ENCODE measurements at regions not wholly inside any gene's neighbourhood (a gene's known extent, or its start where the extent isn't known, plus 50 kb on each side); places are given as distances from the start of the nearest gene placed in this dataset.

- Mint-ChIP-seq H3K36me3 (no peaks in the 10 kb centered on the region), H3K27ac (no peak overlapping the region), H3K27me3 (ENCODE audit: low read depth in 2 of 2) (peaks cover 19 to 21% of the 10 kb centered on the region in 2 donors), H3K4me1 (no peaks in the 10 kb centered on the region), H3K9me3 (peaks cover 2 to 4% of the 10 kb centered on the region in 2 donors), H3K4me3 (no peak overlapping the region)
- Histone ChIP-seq H3K27ac (ENCODE audit: low read length) (no peak overlapping the region), H3K27me3 (ENCODE audit: control insufficient read depth, insufficient read depth, low read length) (no peaks in the 10 kb centered on the region), H3K9me3 (ENCODE audit: control insufficient read depth, insufficient read depth, low read length) (peaks cover 5% of the 10 kb centered on the region), H3K4me3 (ENCODE audit: low read length) (no peak overlapping the region), H3K36me3 (ENCODE audit: control insufficient read depth, insufficient read depth, low read length) (no peaks in the 10 kb centered on the region), H3K4me1 (ENCODE audit: control insufficient read depth, insufficient read depth, low read length) (no peaks in the 10 kb centered on the region)
- TF ChIP-seq, protein P1, sequence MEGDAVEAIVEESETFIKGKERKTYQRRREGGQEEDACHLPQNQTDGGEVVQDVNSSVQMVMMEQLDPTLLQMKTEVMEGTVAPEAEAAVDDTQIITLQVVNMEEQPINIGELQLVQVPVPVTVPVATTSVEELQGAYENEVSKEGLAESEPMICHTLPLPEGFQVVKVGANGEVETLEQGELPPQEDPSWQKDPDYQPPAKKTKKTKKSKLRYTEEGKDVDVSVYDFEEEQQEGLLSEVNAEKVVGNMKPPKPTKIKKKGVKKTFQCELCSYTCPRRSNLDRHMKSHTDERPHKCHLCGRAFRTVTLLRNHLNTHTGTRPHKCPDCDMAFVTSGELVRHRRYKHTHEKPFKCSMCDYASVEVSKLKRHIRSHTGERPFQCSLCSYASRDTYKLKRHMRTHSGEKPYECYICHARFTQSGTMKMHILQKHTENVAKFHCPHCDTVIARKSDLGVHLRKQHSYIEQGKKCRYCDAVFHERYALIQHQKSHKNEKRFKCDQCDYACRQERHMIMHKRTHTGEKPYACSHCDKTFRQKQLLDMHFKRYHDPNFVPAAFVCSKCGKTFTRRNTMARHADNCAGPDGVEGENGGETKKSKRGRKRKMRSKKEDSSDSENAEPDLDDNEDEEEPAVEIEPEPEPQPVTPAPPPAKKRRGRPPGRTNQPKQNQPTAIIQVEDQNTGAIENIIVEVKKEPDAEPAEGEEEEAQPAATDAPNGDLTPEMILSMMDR (IDR thresholded peaks at IDR 0.05), result no peak
- ATAC-seq (no peak), DNase-seq (no peak)
- intact Hi-C loops (cut with micrococcal nuclease), result loop anchor here (10.0 kb wide), 1 partner anchor 154 kb away; no protein-coding TSS in a partner anchor
Observed at GRCh38 chr2:48018480-48018879, 112.2 kb upstream of the FBXO11 start.

DNA sequence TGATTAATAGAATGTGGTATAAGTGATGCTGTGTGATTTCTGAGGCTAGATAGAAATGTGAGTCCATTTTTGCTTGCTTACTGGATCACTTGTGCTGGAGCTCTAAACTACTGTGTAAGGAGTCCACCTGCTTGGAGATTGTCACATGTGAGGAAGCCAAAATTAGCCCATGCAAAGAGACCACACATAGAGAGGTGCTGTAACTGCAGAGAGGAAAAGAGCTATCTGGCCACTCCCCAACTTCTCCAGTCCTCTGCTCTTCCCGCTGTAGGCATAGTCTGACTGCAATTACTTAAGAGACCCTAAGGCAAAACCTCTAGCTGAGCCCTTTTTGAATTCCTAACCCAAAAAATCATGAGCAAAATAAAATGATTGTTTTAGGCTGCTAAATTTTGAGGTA, 120.6 kb upstream of the FBXO11 start:
- whole genome bisulfite sequencing (ENCODE audit: insufficient coverage), result 78% methylated on average over 1 of the region's 1 CpG
- DNase-seq (no peak), ATAC-seq (no peak)
- no peak overlapping the region for H3K27ac Mint-ChIP-seq
- intact Hi-C loops (cut with micrococcal nuclease), result no loop called here
- H3K4me3 ChIP-seq (ENCODE audit: low read length), result no peak overlapping the region
- no peaks in the 10 kb centered on the region for H3K36me3 Mint-ChIP-seq
- peaks cover 16 to 40% of the 10 kb centered on the region in 2 donors for H3K27me3 Mint-ChIP-seq (ENCODE audit: low read depth in 2 of 2)
- H3K27ac ChIP-seq (ENCODE audit: low read length), result no peak overlapping the region
- no peak overlapping the region for H3K4me3 Mint-ChIP-seq
- H3K9me3 ChIP-seq (ENCODE audit: control insufficient read depth, insufficient read depth, low read length), result no peaks in the 10 kb centered on the region
- no peaks in the 10 kb centered on the region for H3K4me1 Mint-ChIP-seq
- H3K27me3 ChIP-seq (ENCODE audit: control insufficient read depth, insufficient read depth, low read length), result no peaks in the 10 kb centered on the region
- H3K9me3 Mint-ChIP-seq, result no peaks in the 10 kb centered on the region
- TF ChIP-seq, protein P1 (IDR thresholded peaks at IDR 0.05), result no peak
- H3K4me1 ChIP-seq (ENCODE audit: control insufficient read depth, insufficient read depth, low read length), result no peaks in the 10 kb centered on the region
- no peaks in the 10 kb centered on the region for H3K36me3 ChIP-seq (ENCODE audit: control insufficient read depth, insufficient read depth, low read length)

- Mint-ChIP-seq H3K36me3 (no peaks in the 10 kb centered on the region), H3K4me3 (no peak overlapping the region), H3K9me3 (no peaks in the 10 kb centered on the region), H3K4me1 (no peaks in the 10 kb centered on the region), H3K27me3 (ENCODE audit: low read depth in 2 of 2) (peaks cover 9 to 27% of the 10 kb centered on the region in 2 donors), H3K27ac (no peak overlapping the region)
- DNase-seq (no peak), ATAC-seq (no peak)
- 80% methylated on average over 2 of the region's 2 CpGs for WGBS (ENCODE audit: insufficient coverage)
- Histone ChIP-seq H3K36me3 (ENCODE audit: control insufficient read depth, insufficient read depth, low read length) (no peaks in the 10 kb centered on the region), H3K4me1 (ENCODE audit: control insufficient read depth, insufficient read depth, low read length) (no peaks in the 10 kb centered on the region), H3K4me3 (ENCODE audit: low read length) (no peak overlapping the region), H3K27ac (ENCODE audit: low read length) (no peak overlapping the region), H3K9me3 (ENCODE audit: control insufficient read depth, insufficient read depth, low read length) (peaks cover 4% of the 10 kb centered on the region), H3K27me3 (ENCODE audit: control insufficient read depth, insufficient read depth, low read length) (no peaks in the 10 kb centered on the region)
- intact Hi-C loops (cut with micrococcal nuclease), result no loop called here
- TF ChIP-seq, protein P1 (IDR thresholded peaks at IDR 0.05), result no peak
Observed at GRCh38 chr2:48032765-48033164, 126.5 kb upstream of the FBXO11 start.

DNA sequence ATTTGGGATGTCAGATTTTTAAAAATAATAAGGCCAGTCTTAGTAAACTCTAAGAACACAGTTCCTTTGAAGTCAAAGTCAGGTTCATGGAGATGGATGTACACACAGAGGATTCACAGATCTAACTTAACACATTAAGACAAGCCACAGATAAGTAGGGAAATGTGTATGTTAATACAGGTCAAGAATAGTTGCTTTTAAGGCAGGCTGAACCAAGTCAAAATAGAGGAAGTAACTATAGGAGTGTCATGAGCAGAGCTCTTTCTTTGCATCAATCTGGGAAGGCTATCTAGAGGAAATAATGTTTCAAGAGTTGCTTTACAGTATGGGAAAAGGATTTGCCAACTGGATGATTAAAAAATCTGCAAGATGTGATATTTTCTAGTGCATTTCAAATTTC, 128.0 kb upstream of the FBXO11 start:
- Mint-ChIP-seq H3K4me1 (no peaks in the 10 kb centered on the region), H3K27ac (no peak overlapping the region), H3K36me3 (no peaks in the 10 kb centered on the region), H3K9me3 (peaks cover 0 to under 1% of the 10 kb centered on the region in 2 donors), H3K4me3 (no peak overlapping the region), H3K27me3 (ENCODE audit: low read depth in 2 of 2) (peaks cover 6 to 15% of the 10 kb centered on the region in 2 donors)
- no peaks in the 10 kb centered on the region for H3K36me3 ChIP-seq (ENCODE audit: control insufficient read depth, insufficient read depth, low read length)
- DNase-seq (no peak), ATAC-seq (no peak)
- H3K4me3 ChIP-seq (ENCODE audit: low read length), result no peak overlapping the region
- no peaks in the 10 kb centered on the region for H3K4me1 ChIP-seq (ENCODE audit: control insufficient read depth, insufficient read depth, low read length)
- peaks cover 4% of the 10 kb centered on the region for H3K9me3 ChIP-seq (ENCODE audit: control insufficient read depth, insufficient read depth, low read length)
- TF ChIP-seq, protein P1 (IDR thresholded peaks at IDR 0.05), result no peak
- no peak overlapping the region for H3K27ac ChIP-seq (ENCODE audit: low read length)
- H3K27me3 ChIP-seq (ENCODE audit: control insufficient read depth, insufficient read depth, low read length), result peaks cover 2% of the 10 kb centered on the region
- intact Hi-C loops (cut with micrococcal nuclease), result no loop called here

Measured in natural killer cell (primary cell).